Activated CD4-positive, alpha-beta T cell treated with anti-CD3 and anti-CD28 coated beads, Interleukin-2, amount 10 ng/mL, durations not matched to agents 24 days and 14 days (primary cell): ENCODE measurements at regions not wholly inside any gene's neighbourhood (a gene's known extent, or its start where the extent isn't known, plus 50 kb on each side); places are given as distances from the start of the nearest gene placed in this dataset.

ENCODE experiments used
- DNase-seq: peaks from one replicate; pipeline ENCODE4 v3.0.0; 2022
- H3K27ac Mint-ChIP-seq: one replicate; pipeline ENCODE4 v1.8.0; 2022; ENCODE audit warnings: mild to moderate bottlenecking, mixed read lengths
- H3K27me3 Mint-ChIP-seq: one replicate; pipeline ENCODE4 v1.8.0; 2022; ENCODE audit warnings: mixed read lengths
- H3K36me3 Mint-ChIP-seq: one replicate; pipeline ENCODE4 v1.8.0; 2022; ENCODE audit warnings: low read depth, mild to moderate bottlenecking, mixed read lengths
- H3K4me1 Mint-ChIP-seq: one replicate; pipeline ENCODE4 v1.8.0; 2021; ENCODE audit warnings: mixed read lengths
- H3K4me3 Mint-ChIP-seq: one replicate; pipeline ENCODE4 v1.8.0; 2022; ENCODE audit warnings: mild to moderate bottlenecking, moderate library complexity, mixed read lengths
- H3K9me3 Mint-ChIP-seq: one replicate; pipeline ENCODE4 v1.8.0; 2021; ENCODE audit warnings: mixed read lengths
- intact Hi-C: fragments of 100-400 bp; cut with micrococcal nuclease; formaldehyde crosslinking; loops from one replicate; pipeline ENCODE4 v1.15.1; 2023

DNA sequence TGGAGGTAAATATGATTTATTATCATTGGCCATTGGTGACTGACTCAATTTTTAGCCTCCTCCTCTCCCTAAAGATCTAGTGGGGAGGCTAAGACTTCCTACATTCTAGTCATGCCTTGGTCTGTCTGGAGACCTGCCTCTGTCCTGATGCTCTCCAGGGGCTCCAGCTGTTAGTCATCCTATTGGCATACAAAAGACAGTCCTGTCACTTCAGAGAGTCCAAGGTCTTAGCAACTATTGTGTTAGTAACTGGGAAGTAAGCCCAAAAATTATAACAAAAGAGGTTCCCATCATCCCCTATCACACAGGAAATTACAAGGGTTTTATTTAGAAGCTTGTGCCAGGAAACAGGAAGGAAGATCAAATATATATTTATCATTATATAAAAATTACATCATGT is 400.6 kb upstream of the VSTM2A start:
- no peak for DNase-seq
- intact Hi-C loops: no loop called here
- Mint-ChIP-seq H3K27me3 (no peaks in the 10 kb centered on the region), H3K4me3 (no peak overlapping the region), H3K9me3 (peaks cover 4% of the 10 kb centered on the region), H3K36me3 (no peaks in the 10 kb centered on the region), H3K4me1 (no peaks in the 10 kb centered on the region), H3K27ac (no peak overlapping the region)

DNA sequence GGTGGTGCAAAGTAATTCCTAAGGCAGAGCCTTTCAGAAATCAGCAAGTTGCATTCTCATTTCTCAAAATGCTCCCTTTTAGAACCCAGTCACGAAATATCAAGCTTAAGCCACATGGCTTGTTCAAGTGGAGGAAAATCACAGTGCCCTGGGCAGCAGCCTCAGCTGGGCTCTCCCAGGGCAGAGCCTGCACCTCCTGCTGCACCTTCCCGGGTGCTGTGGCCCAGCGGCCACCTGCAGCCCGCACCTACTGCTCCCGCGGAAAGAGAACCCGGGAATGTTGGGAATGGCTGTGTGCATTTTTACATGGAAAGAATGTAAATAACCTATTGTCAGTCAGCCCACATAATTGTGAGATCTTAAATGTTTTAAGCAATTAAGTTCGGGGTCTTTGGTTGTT is 396.5 kb upstream of the VSTM2A start:
- intact Hi-C loops: no loop called here
- Mint-ChIP-seq H3K36me3 (no peaks in the 10 kb centered on the region), H3K9me3 (peaks cover 13% of the 10 kb centered on the region), H3K4me3 (no peak overlapping the region), H3K27me3 (no peaks in the 10 kb centered on the region), H3K4me1 (no peaks in the 10 kb centered on the region), H3K27ac (no peak overlapping the region)
- DNase-seq: no peak

- DNase-seq: no peak
- intact Hi-C loops: no loop called here
- Mint-ChIP-seq H3K27me3 (no peaks in the 10 kb centered on the region), H3K36me3 (no peaks in the 10 kb centered on the region), H3K9me3 (peaks cover 8% of the 10 kb centered on the region), H3K27ac (no peak overlapping the region), H3K4me3 (no peak overlapping the region), H3K4me1 (no peaks in the 10 kb centered on the region)
Measured at GRCh38 chr7:54153462-54153861, 388.7 kb upstream of the VSTM2A start.

DNA sequence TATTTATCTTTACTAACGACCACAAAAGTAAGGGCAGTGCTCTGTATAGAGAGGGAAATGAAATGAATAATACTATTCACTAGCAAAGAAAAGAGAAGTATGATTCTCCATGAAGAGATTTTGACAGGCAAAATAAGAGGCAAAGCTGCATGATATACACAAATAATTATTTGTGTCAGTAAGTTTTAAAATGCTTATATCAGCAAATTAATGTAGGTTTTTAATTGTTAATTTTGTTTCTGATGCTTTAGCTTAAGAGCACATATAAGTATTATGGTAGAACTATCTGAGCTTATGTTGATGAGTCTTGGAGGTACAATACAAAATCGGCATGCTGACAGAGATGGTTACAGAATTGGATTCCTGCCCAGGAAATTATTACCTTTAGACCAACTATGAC is 383.1 kb upstream of the VSTM2A start:
- Mint-ChIP-seq H3K27me3 (no peaks in the 10 kb centered on the region), H3K4me3 (no peak overlapping the region), H3K36me3 (no peaks in the 10 kb centered on the region), H3K4me1 (no peaks in the 10 kb centered on the region), H3K27ac (no peak overlapping the region), H3K9me3 (peaks cover 4% of the 10 kb centered on the region)
- intact Hi-C loops: no loop called here
- DNase-seq: no peak

DNA sequence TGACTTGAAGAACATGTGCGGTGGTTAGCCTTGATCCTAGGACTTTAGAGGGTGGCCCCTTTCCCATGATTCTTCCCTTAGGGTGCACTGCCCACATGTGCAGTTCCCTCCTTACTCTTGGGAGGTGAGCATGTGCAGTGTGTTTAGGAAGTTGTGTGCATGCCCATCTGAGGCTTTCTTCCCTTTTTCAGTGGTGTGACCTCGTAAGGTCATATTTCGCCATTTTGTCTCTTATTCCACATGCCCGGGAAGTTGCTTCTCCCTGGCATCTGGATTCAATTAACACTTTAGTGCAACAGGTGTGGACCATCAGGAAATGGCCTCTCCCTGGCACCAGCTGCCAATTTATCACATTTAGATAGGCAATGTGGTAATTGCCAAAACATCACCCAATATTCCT is 380.6 kb upstream of the VSTM2A start:
- Mint-ChIP-seq H3K9me3 (peaks cover 4% of the 10 kb centered on the region), H3K36me3 (no peaks in the 10 kb centered on the region), H3K4me1 (no peaks in the 10 kb centered on the region), H3K27ac (no peak overlapping the region), H3K4me3 (no peak overlapping the region), H3K27me3 (no peaks in the 10 kb centered on the region)
- intact Hi-C loops: no loop called here
- DNase-seq: no peak

DNA sequence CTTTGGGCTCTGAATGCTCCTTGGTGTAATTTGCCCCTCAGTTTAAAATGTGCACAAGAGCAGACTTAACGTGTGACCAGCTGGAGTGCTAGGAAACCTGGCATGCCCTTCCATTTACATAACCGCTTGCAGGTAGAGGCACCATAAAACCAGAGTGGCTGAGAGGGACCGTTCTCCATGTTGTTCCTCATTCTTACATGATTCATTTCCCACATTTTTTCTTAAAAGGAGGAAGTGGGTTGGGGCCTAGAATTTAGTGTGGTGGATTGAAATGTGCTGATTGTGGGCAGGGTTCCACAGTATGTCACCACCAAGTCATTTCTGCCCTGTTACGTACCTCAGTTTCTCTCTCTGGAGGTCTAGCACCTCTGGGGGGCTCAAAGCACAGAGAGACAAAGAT is 375.8 kb upstream of the VSTM2A start:
- Mint-ChIP-seq H3K9me3 (no peaks in the 10 kb centered on the region), H3K36me3 (no peaks in the 10 kb centered on the region)

DNA sequence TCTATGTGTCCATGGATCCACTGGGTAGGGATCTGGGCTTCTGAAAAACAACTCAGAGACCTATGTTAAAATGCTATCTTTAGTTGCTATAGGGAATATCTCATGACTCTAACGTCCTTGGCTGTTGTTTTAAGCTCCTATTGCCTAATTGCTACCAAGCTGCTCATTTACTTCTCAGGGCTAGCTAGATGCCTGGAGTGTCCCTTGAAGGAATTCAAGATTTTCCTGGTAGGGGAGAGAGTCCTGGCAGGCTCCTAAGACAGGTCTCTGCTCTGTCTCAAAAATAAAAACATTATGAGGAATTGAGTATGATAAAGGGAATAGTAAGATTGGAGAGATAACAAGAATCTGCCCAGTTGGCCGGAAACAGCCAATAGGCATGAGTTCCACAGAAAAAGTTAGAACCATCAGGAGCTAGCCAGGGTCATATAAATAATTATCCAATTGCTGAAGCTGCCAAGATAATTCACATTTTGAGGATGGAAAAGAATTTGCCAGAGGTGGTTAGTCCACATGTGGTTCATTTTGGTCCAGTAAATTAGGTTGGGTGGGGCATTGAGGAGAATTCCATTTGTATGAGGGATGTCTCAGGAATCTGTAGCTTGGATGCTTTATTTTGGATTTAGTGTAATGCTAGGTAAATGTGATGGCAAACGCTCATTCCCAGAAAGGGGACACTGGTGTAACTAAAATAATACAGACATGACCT is 362.7 kb upstream of the VSTM2A start:
- Mint-ChIP-seq H3K4me1 (no peaks in the 10 kb centered on the region), H3K9me3 (peaks cover 18% of the 10 kb centered on the region), H3K27me3 (no peaks in the 10 kb centered on the region), H3K36me3 (no peaks in the 10 kb centered on the region), H3K4me3 (no peak overlapping the region), H3K27ac (no peak overlapping the region)
- DNase-seq: no peak
- intact Hi-C loops: no loop called here

More for the DNA sequence above, 375.8 kb upstream of the VSTM2A start:
- Mint-ChIP-seq H3K4me1 (no peaks in the 10 kb centered on the region), H3K27me3 (no peaks in the 10 kb centered on the region), H3K4me3 (no peak overlapping the region), H3K27ac (no peak overlapping the region)
- intact Hi-C loops: no loop called here
- DNase-seq: no peak

GRCh38 chr7:54180796-54181195 is 361.4 kb upstream of the VSTM2A start:
- H3K4me1 Mint-ChIP-seq: no peaks in the 10 kb centered on the region
- no peaks in the 10 kb centered on the region for H3K27me3 Mint-ChIP-seq
- H3K4me3 Mint-ChIP-seq: no peak overlapping the region
- intact Hi-C loops: no loop called here
- no peak overlapping the region for H3K27ac Mint-ChIP-seq
- no peak for DNase-seq
- no peaks in the 10 kb centered on the region for H3K36me3 Mint-ChIP-seq
- peaks cover 18% of the 10 kb centered on the region for H3K9me3 Mint-ChIP-seq

DNA sequence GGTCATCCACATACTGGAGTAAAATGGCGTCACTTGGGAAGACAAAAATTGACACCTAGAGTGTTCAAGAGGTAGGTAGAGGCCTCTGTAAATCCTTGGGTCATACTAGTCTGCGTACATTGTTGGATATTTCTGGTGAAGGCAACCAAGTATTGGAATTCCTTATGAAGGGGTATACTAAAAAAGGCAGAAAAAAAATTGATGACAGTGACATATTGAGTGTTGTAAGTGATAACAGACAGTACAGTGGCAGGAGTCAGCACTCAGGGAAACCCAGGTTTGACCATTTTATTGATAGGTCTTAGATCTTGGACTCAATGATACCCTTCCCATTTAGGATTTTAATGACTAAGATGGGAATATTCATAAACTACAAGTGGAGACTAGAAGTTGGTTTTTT is 359.1 kb upstream of the VSTM2A start:
- Mint-ChIP-seq H3K36me3 (no peaks in the 10 kb centered on the region), H3K27me3 (no peaks in the 10 kb centered on the region), H3K4me1 (no peaks in the 10 kb centered on the region), H3K4me3 (no peak overlapping the region), H3K27ac (no peak overlapping the region), H3K9me3 (peaks cover 18% of the 10 kb centered on the region)
- no peak for DNase-seq
- intact Hi-C loops: no loop called here

GRCh38 chr7:54186336-54186735 is 355.8 kb upstream of the VSTM2A start:
- H3K27me3 Mint-ChIP-seq: no peaks in the 10 kb centered on the region
- H3K9me3 Mint-ChIP-seq: peaks cover 14% of the 10 kb centered on the region
- no peak overlapping the region for H3K4me3 Mint-ChIP-seq

DNA sequence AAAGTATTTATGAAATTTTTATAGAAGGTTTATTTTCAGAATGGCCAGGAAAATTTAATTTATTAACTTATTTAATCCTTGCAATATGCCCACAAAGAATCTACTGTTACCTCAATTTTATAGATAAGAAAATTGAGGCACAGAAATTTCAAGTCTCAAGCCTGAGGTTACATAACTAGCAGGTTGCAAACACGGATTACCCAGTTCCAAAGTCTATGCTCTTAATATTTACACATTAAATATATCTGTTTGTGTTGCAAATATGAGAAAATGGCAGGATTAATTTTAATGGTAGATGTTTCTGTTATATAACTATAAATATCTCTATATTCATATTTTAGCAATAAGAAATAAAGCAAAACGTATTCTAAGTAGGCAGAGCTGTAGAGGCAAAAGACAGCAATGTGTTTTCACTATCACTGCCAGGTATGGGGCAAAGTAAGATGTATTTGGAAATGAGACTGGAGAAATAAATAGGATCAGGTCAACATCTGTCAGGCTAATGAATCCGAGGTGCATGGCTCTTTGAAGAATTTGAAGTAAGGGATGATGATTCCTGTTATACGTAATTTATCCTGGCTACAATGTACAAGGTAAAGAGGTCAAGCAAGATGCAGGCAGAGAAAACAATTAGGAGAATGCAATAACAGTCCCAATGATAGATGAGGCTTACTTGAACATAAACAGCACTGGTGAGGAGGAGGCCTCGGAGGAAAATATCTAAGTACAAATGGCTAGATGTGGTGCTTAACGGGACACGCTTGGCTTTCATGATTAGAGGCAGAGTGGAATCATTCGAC is 354.1 kb upstream of the VSTM2A start:
- intact Hi-C loops: no loop called here
- DNase-seq: no peak
- no peaks in the 10 kb centered on the region for H3K27me3 Mint-ChIP-seq
- peaks cover 9% of the 10 kb centered on the region for H3K9me3 Mint-ChIP-seq
- no peak overlapping the region for H3K4me3 Mint-ChIP-seq
- H3K27ac Mint-ChIP-seq: no peak overlapping the region
- no peaks in the 10 kb centered on the region for H3K36me3 Mint-ChIP-seq
- no peaks in the 10 kb centered on the region for H3K4me1 Mint-ChIP-seq

More at GRCh38 chr7:54186336-54186735, 355.8 kb upstream of the VSTM2A start:
- Mint-ChIP-seq H3K36me3 (no peaks in the 10 kb centered on the region), H3K27ac (no peak overlapping the region), H3K4me1 (no peaks in the 10 kb centered on the region)
- DNase-seq: no peak
- intact Hi-C loops: no loop called here

GRCh38 chr7:54188843-54189242 is 353.3 kb upstream of the VSTM2A start:
- H3K9me3 Mint-ChIP-seq: peaks cover 9% of the 10 kb centered on the region
- H3K27ac Mint-ChIP-seq: no peak overlapping the region
- H3K4me3 Mint-ChIP-seq: no peak overlapping the region
- H3K36me3 Mint-ChIP-seq: no peaks in the 10 kb centered on the region
- no peaks in the 10 kb centered on the region for H3K4me1 Mint-ChIP-seq
- no peaks in the 10 kb centered on the region for H3K27me3 Mint-ChIP-seq
- no peak for DNase-seq
- intact Hi-C loops: no loop called here

DNA sequence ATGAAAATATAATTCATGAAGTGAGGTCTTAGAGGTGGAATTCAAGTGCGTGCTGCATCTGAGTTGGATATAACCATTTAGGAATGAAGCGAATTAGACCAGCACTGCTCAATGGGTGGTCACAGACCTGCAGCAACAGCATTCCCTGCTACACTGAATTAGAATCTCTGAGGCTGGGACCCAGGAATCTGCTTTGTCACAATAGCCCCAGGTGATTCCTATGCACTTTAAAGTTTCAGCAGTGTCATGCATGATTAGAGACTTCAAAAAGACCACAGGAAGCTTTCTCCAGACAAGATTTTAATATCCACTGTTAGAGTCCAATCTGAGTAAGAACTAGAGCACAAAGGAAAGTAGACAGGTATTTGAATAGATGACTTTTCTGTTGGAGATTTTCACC is 352.8 kb upstream of the VSTM2A start:
- H3K36me3 Mint-ChIP-seq: no peaks in the 10 kb centered on the region
- peaks cover 9% of the 10 kb centered on the region for H3K9me3 Mint-ChIP-seq
- H3K4me3 Mint-ChIP-seq: no peak overlapping the region
- DNase-seq: no peak
- H3K27me3 Mint-ChIP-seq: no peaks in the 10 kb centered on the region
- H3K27ac Mint-ChIP-seq: no peak overlapping the region
- H3K4me1 Mint-ChIP-seq: no peaks in the 10 kb centered on the region
- intact Hi-C loops: no loop called here

- H3K9me3 Mint-ChIP-seq: peaks cover 5% of the 10 kb centered on the region
- H3K36me3 Mint-ChIP-seq: no peaks in the 10 kb centered on the region
- no peak overlapping the region for H3K4me3 Mint-ChIP-seq
- H3K4me1 Mint-ChIP-seq: no peaks in the 10 kb centered on the region
- no peak for DNase-seq
- H3K27me3 Mint-ChIP-seq: no peaks in the 10 kb centered on the region
- H3K27ac Mint-ChIP-seq: no peak overlapping the region
- intact Hi-C loops: no loop called here
Measured at GRCh38 chr7:54201501-54201900, 340.7 kb upstream of the VSTM2A start.
